NCI-H146 treated with DMSO at 0.1 percent for 48 hours (cell line): ENCODE measurements at regions not wholly inside any gene's neighbourhood (a gene's known extent, or its start where the extent isn't known, plus 50 kb on each side); places are given as distances from the start of the nearest gene placed in this dataset.

Source experiments
- DNase-seq: peaks from one replicate; lab custom pipeline; 2025; ENCODE audit not compliant: unreplicated experiment; lab: John Stamatoyannopoulos, UW

- DNase-seq = no peak
These were observed 277.2 kb downstream of the EIPR1 start for GRCh38 chr2:3100386-3100785.

DNA sequence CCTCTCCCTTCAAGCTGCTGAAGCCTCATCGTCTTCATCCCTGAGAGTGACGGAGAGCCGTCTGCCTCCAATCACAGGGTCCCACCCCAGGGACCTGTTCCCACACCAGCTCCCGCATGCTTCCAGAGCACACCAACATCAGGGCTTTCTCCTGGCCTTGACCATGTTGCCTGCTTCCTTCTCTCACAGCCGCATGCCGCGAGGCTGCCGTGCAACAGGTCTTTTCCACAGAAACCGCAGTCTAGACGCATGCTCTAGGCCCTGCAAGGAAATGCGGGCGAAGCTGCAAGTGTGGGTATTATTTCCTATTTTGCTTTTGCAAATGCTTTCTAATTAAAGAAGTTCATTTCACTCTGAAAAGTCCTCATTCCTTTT lies 277.8 kb downstream of the EIPR1 start:
- no peak for DNase-seq

DNA sequence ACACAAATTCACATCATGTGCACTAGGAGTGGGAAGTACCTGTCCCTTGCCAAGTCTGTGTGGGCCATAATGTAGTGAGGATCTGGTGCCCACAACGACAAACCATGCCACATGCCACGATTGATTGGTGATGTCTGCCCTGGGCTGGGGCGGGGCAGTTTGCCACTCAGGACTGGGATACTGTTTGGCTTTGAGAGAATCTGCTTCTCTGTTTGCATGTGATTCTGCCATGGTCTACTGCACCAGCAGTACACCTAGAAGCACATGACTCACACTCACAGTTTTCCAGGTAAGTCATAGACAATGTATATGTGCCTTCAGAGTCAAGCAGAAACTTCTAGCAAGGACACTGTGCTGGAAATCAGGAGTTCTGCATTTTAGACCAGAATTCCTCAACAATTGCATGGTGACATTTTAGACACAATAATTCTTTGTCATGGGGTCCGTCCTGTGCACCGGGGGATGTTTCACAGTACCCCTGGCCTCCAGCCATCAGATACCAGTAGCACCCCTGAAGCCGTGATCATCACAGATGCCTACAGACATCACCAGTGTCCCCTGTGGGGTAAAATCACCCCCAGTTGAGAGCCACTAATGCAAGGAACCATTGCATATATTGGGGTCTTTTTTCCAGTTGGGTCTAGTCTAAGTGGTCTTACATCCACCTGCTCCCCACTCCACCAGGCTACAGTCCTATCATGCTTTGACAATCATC lies 278.3 kb downstream of the EIPR1 start:
- no peak for DNase-seq

DNA sequence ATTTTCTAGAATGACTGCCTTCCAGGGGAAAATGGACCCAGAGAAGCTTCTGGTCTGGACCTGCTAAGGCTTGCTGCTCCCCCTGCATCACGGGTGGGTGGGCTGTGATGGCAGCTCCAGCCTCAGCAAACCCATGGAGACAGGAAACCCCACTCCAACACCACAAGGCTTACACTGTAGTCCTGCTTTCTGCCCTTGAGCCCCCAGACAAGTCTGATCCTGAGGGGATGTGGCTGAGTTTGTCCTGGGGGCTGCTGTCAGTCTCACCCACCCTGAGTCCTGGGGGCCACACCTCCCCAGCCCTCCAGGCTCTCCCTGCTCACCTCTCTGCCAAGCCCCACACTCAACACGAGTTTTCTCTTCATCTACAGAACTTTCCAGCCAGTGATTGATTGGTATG lies 279.4 kb downstream of the EIPR1 start:
- no peak for DNase-seq

GRCh38 chr2:3097804-3098203 lies 279.8 kb downstream of the EIPR1 start:
- no peak for DNase-seq

- DNase-seq = no peak
These were observed 282.3 kb downstream of the EIPR1 start for GRCh38 chr2:3094999-3095958.

DNA sequence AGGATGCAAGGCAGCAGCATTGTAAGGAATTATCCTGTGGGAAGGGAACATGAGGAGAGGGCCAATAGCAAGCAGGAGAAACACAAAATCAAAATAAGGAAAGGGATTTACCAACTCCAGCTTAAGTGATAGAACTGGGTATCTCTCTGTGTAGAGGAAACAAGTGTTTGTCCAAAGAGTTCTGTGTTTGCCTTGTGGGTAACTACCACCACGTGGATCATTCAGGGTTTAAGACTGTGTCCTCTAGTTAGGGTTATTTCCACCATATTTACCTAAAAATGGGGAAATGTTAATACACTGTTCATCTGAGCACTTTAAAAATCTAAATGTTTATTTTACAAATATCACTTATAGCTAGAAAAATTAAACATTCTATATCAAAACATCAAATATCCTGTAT lies 283.3 kb downstream of the EIPR1 start:
- no peak for DNase-seq

DNA sequence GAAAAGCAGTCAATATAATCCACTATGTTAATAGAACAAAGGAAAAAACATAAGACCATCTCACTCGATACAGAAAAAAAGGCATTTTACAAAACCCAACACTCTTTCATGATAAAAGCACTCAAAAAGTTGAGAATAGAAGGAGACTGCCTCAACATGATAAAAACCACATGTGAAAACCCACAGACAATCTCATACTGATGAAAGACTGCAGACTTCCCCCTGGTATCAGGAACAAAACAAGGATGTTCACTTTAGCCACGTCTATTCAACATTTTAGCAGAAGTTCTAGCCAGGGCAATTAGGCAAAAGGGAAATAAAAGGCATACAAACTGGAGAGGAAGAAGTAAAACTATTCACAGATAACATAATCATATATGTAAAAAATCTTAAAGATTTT lies 285.9 kb downstream of the EIPR1 start:
- no peak for DNase-seq

GRCh38 chr2:3082705-3083104 lies 294.9 kb downstream of the EIPR1 start:
- no peak for DNase-seq

GRCh38 chr2:3079959-3080948 lies 297.4 kb downstream of the EIPR1 start:
- no peak for DNase-seq

GRCh38 chr2:3079466-3079865 lies 298.2 kb downstream of the EIPR1 start:
- DNase-seq = no peak

DNA sequence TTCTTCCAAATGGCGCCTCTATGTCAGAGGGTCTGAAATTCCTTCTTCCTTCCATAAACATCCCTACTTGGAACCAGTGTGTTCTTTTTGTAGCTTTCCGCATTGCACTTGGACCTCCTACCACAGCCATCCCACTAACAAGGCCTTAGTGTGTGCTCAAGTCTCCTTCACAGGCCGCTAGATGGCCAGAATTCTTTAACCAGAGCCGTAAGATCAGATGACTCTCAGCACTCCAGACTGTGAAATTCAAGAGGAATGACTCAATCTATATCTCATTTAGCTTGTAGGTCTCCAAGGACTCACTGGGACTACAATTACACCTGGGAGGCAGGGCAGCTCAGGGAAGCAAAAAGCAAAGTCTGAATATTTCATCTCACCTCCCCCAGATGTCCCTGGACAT lies 298.9 kb downstream of the EIPR1 start:
- DNase-seq = no peak

DNA sequence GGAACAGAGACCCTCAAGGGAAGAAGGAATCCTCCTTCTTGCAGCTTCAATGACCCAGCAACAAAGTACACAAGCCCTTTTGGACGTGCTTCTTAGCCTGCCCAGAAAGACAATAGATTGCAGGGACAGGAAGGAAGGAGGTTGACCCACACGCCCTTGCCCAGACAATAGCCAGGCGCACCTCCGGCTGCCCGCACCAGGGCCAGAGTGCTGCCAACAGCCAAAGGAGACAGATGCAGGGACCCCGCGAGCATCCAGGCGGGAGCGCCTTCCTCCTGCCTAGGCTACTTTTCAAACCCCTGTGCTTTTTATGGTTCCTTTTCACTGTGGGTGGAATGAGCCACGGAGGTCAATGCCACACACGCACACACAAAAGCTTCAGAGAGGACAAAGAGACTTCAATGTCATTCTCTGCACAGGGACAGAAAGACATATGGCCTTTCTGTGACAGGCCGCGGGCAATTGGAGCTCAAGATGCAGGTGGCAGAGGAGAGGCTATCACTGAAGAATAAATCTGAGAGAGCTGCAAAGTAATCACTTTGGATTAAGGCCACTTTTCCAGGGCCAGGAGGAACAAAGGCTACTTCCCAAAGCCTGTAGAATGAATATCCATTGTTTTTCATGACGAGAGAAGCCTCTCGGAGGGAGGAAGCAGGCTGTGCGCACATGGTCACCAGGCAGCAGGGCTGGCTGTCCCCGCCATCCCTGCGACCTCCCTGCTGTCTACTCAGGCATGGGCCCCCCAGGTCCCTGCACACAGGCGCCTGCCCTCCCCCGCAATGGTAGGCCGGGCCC lies 300.6 kb downstream of the EIPR1 start:
- no peak for DNase-seq

GRCh38 chr2:3075991-3076340 lies 301.7 kb downstream of the EIPR1 start:
- no peak for DNase-seq

- DNase-seq = no peak
These were observed 302.2 kb downstream of the EIPR1 start for GRCh38 chr2:3075316-3075990.

DNA sequence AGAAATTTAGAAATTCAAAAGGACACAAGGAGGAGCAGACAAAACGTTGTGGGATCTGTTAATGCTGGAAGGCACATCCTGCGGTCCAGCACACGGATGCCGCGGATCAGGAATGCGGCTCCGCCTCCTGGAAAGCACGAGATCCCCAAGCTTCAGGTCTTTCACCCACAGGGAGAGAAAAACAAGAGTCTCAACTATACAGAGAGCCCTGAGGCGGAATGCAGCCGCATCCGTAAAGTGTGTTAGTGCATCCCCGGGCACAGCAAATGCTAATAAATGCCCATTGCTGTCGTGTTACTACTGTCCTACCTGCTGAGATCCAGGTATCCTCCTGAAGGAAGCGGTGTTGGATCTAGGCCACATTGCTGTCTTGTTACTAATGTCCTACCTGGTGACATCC lies 303.9 kb downstream of the EIPR1 start:
- DNase-seq = no peak

- no peak for DNase-seq
These were observed 304.5 kb downstream of the EIPR1 start for GRCh38 chr2:3073041-3073595.

DNA sequence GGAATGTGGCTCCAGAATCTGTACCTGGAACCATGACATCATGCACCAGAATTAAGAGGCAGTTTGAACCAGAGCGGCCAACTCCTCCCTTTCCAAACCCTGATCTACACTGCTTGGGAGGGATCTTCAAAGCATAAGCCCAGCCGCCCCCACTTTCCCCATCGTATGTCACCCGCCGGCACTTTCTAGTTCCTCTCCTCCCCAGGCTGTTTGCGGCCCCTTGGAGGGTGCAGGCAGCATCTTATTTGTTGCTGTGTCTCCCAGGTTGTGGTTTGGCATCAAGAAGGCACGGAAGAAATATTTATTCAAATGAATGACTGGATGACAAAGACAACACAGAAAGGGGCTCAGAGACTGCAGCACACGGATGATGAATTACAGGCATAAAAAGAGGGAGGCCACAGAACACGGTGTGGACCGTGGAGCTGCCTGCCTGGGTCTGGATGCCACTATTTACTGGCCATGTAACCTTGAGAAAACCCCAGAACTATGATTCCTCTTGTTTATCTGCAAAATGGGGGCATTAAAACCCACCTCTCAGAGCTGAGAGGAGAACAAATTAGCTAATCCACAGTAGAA lies 305.8 kb downstream of the EIPR1 start:
- no peak for DNase-seq

DNA sequence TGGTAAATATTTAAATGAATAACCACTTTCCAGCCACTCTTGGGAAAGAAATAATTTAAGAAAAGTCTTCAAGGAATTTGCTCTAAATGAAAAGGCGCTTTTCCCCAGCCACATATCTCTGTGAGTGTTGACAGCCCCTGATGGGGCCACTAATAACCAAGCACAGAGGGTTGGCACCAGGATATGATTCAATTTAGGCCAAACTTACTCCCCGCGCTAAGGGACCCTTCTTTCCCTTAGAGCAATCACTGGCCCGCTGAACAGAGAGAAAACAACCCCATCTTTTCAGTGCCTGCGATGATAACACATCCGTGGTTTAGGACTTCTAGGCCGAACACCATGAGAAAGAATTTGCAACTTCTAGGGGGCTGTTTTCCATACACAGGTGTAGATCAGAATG lies 310.8 kb downstream of the EIPR1 start:
- DNase-seq = no peak
